Bronchial epithelial cell (primary cell): ENCODE measurements at regions not wholly inside any gene's neighbourhood (a gene's known extent, or its start where the extent isn't known, plus 50 kb on each side); places are given as distances from the start of the nearest gene placed in this dataset.

Experiments used
- DNase-seq: peaks from one replicate; pipeline ENCODE4 v3.0.0-alpha.2; 2010; ENCODE audit warnings: low read depth
- FAIRE-seq: peaks from 2 replicates; lab custom pipeline; 2011; peaks lifted over from hg19 to GRCh38; lab: Jason Lieb, UNC
- H3K27me3 ChIP-seq: 2 replicates; pipeline ENCODE4 v1.5.1; 2011; ENCODE audit warnings: low read length; ENCODE audit not compliant: control insufficient read depth, insufficient read depth
- H3K36me3 ChIP-seq: 2 replicates; pipeline ENCODE4 v1.5.1; 2011; ENCODE audit warnings: low read length; ENCODE audit not compliant: control insufficient read depth, insufficient read depth
- H3K4me3 ChIP-seq: 2 replicates; pipeline ENCODE4 v1.5.1; 2011; ENCODE audit warnings: mild to moderate bottlenecking, low read depth, low read length, control low read depth
- CTCF ChIP-seq: IDR thresholded peaks from 2 replicates; pipeline ENCODE4 v1.5.1; 2011; ENCODE audit warnings: mild to moderate bottlenecking, moderate library complexity, low read length, control low read depth, inconsistent platforms; ENCODE audit not compliant: insufficient read depth, severe bottlenecking

DNA sequence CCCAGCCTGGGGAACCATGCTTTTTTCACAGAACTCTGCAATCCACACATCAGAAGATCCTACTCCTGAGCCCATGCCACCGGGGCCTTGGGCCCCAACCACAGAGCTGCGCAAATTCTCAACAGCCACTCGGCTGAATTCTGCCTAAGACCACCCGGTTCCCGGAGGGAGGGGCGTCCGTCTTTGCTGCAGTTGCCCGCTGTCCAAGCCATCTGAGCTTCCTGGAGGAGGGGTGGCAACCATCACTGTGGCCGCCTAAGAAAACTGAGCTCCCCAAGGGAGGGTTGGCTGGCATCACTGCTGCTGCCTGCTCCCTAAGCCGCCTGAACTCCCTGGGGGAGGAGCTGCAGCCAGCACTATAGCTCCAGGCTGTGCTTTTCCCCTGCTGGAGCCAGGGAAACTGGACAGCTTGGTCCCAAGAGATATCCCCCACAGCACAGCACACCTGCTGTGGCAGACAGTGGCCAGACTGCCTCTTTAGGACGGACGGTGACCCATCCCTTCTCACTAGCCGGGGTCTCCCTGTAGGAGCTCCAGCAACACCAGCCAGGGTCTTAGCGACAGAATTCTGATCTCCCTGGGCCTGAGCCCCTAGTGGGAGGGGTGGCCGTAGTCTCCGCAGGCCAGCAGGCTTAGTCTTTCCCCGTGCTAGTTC lies 1411.6 kb upstream of the CDH2 start:
- no peaks in the 10 kb centered on the region for H3K27me3 ChIP-seq
- no peak for TF ChIP-seq CTCF
- no peak for DNase-seq
- no peak overlapping the region for H3K4me3 ChIP-seq
- FAIRE-seq = no peak
- no peaks in the 10 kb centered on the region for H3K36me3 ChIP-seq

DNA sequence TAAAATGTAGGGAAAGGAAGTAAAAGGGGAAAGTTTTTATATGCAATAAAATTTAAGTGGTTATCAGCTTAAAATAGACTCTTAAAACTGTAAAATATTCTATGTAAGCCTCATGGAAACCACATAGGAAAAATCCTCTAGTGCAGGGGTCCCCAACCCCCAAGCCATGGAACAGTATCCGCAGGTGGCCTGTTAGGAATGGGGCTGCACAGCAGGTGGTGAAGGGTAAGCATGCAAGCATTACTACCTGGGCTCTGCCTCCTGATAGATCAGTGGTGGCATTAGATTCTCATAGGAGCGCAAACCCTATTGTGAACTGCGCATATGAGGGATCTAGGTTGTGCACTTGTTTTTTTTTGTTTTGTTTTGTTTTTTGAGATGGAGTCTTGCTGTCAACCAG lies 1409.3 kb upstream of the CDH2 start:
- no peak for FAIRE-seq
- no peak for TF ChIP-seq CTCF
- no peaks in the 10 kb centered on the region for H3K36me3 ChIP-seq
- no peaks in the 10 kb centered on the region for H3K27me3 ChIP-seq
- no peak overlapping the region for H3K4me3 ChIP-seq
- no peak for DNase-seq

DNA sequence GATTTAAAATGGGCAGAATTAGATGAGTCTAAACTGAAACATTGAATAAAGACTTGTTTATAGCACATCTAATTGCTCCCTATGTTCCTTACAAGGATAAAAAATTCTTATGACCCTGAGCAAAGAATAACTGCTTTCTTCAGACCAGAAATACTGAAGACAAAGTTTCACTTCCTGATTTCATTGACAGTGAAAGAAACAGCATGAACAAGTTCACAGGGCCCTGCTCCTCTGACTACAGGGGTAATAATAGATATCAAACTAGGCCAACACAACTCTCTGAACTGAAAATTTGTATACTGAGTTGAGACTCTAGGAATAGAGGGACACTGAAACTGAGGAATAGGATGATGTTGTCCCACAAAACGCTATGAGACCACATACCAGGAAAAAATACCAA lies 1383.3 kb upstream of the CDH2 start:
- no peak for TF ChIP-seq CTCF
- FAIRE-seq (no peak), DNase-seq (no peak)
- no peaks in the 10 kb centered on the region for H3K27me3 ChIP-seq
- no peaks in the 10 kb centered on the region for H3K36me3 ChIP-seq
- no peak overlapping the region for H3K4me3 ChIP-seq

DNA sequence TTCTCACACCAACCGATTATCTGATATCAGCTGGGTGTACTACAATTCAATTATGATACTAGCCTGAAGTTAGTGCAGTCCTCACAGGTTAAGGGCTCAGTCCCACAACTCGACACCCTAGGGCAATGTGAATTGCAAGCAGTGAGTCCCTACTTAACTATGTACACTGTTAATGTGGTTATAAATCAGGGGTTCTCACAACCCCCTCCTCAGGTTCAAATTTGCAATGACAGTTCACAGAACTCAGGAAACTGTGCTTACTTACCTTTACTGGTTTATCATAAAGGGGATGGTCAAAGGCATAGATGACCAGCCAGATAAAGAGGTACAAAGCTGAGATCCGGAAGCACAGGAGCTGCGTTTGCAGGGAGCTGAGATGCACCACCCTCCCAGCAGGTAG lies 1379.1 kb upstream of the CDH2 start:
- no peaks in the 10 kb centered on the region for H3K36me3 ChIP-seq
- DNase-seq = no peak
- H3K27me3 ChIP-seq = no peaks in the 10 kb centered on the region
- no peak for FAIRE-seq
- H3K4me3 ChIP-seq = no peak overlapping the region
- no peak for TF ChIP-seq CTCF

- FAIRE-seq (no peak), DNase-seq (no peak)
- no peaks in the 10 kb centered on the region for H3K36me3 ChIP-seq
- H3K27me3 ChIP-seq = no peaks in the 10 kb centered on the region
- no peak overlapping the region for H3K4me3 ChIP-seq
- TF ChIP-seq CTCF = no peak
These were observed 1372.8 kb upstream of the CDH2 start for GRCh38 chr18:29549759-29550158.

DNA sequence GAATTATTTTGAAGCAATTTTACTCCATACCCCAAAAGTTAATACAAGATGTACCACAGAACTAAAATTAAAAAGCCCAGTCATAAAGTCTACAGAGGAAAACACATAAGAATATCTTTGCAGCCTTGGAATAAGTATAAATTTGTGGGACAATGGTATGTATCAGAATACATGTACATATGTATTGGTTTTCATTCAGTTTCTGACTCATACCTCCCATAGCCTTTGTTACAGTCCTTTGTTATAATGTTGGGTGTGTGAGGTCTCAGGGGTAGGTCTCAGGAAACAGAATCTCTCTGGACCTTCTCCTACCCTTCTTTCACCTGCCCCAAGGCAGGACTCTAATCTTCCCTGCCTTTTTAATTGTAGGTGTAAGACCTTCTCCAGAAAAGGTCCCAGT lies 1370.7 kb upstream of the CDH2 start:
- Histone ChIP-seq H3K4me3 (no peak overlapping the region), H3K27me3 (no peaks in the 10 kb centered on the region), H3K36me3 (no peaks in the 10 kb centered on the region)
- no peak for DNase-seq
- TF ChIP-seq CTCF = no peak
- no peak for FAIRE-seq
